RPMI8226 (cell line): ENCODE measurements at regions not wholly inside any gene's neighbourhood (a gene's known extent, or its start where the extent isn't known, plus 50 kb on each side); places are given as distances from the start of the nearest gene placed in this dataset.

Experiments used
- DNase-seq: peaks from one replicate; pipeline ENCODE4 v3.0.0-alpha.2; 2015

DNA sequence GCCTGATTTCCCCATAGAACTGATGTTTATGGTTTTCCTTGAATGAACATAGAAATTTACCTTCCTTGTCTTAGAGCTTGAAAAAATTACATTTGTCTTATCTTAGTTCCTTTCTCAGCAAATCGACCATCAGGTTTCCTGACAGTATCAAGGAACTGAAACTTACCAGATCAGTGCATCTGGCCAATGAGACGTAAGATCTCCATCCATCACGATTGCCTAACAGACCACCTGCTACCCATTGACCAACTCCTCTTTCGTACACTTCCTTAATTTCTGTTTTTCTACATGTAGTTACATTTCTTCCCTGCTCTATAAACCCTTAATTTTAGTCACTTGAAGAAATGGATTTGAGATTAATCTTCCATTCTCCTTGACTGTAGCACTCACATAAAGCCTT is 57.4 kb upstream of the TMPRSS15 start:
- peak; percentile 57 for DNase-seq

DNA sequence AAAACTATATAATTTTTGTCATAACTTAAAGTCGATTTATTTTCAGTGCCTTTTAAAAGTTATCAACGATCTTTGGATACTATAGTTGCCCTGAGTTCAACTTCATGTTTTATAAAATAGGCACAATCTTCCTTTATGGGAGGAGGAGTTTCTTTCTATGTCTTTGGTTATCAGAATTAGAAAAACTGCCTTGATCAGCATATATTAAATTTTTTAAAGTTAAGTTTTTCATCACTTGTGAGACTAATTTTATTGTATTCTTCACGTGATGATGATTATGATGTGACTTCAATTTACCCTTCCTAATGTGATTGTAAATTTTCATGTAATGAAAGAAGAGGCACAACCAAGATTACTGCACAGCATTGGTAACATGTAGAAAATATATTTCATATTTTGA is 58.2 kb upstream of the TMPRSS15 start:
- DNase-seq = no peak

DNA sequence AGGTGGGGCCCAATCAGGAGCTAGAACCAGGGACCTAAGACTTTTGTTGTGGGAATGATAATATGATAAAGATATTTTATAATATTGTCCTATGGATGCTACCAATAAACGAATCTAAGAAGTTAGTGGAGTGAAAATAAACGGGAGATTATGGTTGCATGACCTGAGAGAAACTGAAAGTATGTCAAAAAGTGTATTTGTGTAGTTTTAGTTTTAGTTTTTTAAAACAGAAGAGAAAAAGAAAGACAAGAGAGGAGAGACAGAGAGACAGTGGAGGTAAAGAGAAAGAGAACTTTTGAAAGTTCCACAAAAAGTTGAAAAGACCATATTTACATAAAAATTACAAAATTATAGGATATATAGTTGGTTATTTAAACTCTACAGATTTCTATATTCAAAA is 64.1 kb upstream of the TMPRSS15 start:
- DNase-seq = no peak

GRCh38 chr21:18468790-18469189 is 65.2 kb upstream of the TMPRSS15 start:
- peak; percentile 25 for DNase-seq

DNA sequence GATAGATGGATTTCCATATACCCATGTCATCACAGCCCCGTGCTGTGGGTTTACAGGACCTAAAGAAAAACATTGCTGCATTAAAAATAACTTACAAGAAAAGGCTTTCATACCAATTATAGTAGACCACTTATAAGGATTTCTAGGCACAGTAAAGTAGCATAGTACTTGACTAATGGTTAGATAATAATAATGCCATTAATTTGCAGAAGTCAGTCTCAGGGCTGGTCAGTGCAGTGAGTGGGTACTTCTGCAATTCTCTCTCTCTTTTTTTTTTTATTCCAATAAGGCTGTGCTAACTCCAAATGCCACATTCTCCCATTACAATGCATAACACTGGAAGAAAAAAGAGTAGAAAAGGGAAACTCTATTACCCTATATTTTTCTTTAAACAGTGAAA is 73.1 kb upstream of the TMPRSS15 start:
- DNase-seq = no peak

- DNase-seq = no peak
Measured at GRCh38 chr21:18477043-18477442, 73.5 kb upstream of the TMPRSS15 start.

GRCh38 chr21:18478513-18478912 is 74.9 kb upstream of the TMPRSS15 start:
- no peak for DNase-seq

DNA sequence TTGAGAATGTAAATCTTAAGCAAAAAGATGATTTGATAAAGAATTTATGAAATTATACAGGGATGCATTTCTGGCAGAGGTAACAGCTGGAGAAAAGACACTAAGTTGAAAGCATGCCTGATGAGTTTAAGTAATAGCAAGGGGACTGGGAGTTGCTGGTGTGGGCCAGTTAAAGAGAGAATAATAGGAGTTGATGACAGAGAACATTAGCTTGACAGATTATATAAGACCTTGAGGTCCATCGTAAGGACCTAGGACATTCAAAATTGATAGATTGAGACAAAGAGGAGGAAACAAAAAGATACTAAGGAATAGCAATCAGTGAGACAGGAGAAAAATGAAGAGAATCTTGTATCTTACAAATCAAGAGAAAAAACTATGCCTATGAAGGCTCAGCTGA is 84.7 kb upstream of the TMPRSS15 start:
- DNase-seq = no peak

DNA sequence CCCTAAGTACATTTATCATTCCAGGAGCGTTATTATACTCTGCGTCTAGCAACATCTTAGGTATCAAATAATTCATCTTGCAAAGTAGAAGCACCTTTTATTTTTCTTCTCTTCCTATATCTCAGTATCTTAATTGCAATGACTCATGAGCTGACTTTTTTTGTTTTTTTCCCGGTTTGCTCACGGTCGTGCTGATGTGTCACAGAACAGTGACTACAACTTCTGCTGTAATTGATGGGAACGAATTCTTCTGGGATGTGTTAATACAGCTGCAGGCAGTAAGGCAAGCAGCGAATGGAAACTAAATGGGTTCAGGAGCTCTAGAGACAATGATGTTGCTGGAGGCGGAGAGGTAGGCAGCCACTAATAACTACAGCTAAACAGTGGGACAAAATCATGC is 89.8 kb upstream of the TMPRSS15 start:
- DNase-seq = no peak

GRCh38 chr21:18495523-18495922 is 91.9 kb upstream of the TMPRSS15 start:
- no peak for DNase-seq

GRCh38 chr21:18498431-18498830 is 94.8 kb upstream of the TMPRSS15 start:
- DNase-seq = no peak

DNA sequence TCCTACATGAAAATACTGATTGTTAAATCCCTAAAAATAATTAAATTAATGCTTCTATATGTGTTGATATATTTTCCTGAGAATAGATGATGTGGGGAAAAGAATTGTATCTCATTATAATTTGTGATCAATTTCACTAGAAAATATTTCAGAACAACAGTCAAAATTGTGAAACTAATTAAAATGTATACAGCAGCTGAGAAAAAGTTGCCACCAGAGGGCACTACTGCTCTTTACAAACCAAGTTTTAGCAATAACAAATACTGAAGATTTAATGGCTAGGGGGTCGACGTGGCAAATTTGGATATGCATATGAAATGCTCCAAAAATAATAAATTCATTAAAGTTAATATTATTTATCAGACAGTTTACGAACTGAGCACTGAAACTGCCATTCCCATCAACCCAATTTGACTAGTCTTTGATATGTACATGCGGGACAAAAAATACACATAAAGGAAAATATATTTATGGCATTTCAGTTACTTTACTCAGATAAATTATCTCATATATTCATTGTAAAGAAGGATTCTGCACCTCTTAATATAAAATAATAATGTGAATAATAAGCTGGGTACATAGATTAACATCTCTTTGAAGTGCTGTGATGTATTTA is 96.3 kb upstream of the TMPRSS15 start:
- peak; percentile 75 for DNase-seq

GRCh38 chr21:18518054-18518481 is 114.5 kb upstream of the TMPRSS15 start:
- no peak for DNase-seq

- DNase-seq = no peak
Measured at GRCh38 chr21:18521204-18521603, 117.6 kb upstream of the TMPRSS15 start.

DNA sequence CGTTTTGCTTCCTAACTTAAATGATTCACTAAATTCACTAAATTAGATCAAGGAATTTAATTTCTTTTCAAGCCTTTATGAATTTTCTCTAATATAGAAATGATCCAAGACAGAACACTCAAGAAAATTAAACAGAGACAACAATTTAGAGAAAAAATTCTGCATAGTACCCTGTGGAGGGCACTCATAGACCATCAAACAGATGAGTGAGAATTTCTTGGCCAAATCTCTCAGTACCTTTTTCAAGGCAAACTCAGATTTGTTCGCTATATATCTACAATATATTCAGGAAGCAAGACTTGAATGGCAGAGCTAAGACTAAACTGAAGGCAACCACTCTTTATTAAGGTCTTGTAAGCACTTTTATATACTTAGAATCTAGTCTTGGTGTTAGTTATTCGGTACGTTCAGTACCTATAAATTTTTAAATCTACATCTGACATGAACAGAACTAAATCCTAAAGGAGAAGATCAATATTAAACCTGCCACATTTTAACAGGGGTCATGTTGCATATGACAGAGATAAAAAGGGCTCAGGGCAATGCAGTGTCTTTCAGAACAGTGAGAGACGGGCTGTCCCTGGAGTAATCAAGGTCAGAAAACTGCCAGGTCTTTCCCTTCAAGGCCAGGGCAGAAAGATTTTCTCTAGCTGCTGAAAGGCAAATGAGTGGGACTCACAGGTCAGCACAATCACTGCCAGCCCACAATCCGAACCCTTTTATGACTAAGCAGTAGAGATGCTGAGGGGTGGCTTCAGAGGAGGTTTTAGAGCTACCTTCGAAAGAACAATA is 118.8 kb upstream of the TMPRSS15 start:
- peak; percentile 10 for DNase-seq

- no peak for DNase-seq
Measured at GRCh38 chr21:18524097-18524880, 120.7 kb upstream of the TMPRSS15 start.

DNA sequence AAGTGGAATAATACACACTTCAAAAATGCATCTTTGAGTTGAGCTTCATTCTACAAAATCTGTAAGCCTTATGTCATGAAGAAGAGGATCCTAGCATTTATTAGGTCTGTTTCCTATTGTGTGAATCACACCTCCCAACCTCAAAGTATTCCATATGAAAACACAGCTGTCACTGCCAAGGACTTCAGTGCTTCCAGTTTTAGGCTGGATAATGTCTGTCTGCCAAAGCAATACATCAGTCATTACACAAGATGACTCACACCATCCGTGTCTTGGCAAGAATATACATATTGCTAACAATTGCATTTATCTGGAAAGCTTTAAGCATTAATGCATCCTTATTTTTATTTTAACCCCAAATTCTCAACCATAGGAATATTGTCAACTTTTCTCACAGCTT is 125.7 kb upstream of the TMPRSS15 start:
- DNase-seq = no peak

DNA sequence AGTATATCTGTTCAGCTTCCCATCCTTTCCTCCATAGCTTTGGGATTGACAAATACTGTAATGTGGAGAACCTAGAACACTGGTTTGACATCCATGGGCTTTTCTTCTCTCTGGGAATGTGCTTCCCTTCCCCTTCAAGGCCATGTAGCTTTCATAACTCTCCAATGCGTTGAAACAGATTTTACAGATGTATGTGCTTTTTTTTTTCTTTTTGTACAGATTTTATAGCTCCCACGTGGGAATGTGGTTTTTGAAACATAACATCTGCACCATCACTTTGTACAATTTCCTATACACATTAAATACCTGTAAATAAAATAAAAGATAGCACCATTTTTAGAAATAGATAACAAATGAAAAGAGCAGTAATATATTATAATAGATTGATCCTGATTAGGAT is 138.5 kb upstream of the TMPRSS15 start:
- no peak for DNase-seq

GRCh38 chr21:18545908-18546307 is 142.3 kb upstream of the TMPRSS15 start:
- no peak for DNase-seq

DNA sequence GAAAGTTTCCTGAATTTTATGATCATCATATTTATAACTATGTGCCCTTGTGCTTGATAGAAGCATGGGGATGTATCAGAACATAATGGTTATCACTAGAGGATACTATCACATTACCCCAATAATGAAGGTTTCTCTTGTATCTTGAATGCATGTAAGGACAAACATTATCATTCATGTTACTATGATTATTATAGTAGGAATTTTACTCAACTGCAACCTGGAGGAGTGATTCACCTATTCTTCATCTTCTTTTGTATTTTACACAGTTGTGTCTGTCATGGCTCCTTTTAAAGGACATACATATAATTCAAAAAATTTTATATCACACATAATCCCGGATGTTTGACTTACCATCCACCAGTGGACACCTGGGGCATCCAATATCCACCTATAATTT is 143.8 kb upstream of the TMPRSS15 start:
- DNase-seq = no peak

DNA sequence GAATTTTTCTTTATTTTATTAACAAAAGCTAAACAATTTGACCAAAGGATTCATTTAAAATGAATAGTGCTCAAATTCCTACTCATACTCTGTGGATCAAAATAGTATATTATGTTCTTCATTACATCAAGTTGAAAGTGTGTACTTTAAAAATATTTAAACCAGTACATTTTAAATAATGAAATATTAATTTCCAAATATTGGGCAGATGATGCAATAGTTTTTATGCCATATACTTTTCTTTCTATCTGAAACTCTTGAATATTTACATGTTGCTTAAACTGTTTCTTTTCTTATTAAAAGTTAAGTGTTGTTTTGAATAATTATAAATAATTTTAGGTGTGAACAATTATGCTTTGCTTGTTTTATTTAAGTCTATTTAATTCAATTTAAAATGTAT is 144.7 kb upstream of the TMPRSS15 start:
- DNase-seq = no peak

- no peak for DNase-seq
Measured at GRCh38 chr21:18549214-18549905, 145.8 kb upstream of the TMPRSS15 start.

- no peak for DNase-seq
Measured at GRCh38 chr21:18550361-18550760, 146.8 kb upstream of the TMPRSS15 start.
